ENCODE measurements at regions not wholly inside any gene's neighbourhood (a gene's known extent, or its start where the extent isn't known, plus 50 kb on each side); places are given as distances from the start of the nearest gene placed in this dataset.

- Histone ChIP-seq H2BK20ac (ENCODE audit: low read depth, low read length) (no peak overlapping the region), H4K20me1 (ENCODE audit: insufficient read depth, low read length) (no peaks in the 10 kb centered on the region), H3K4me2 (ENCODE audit: low read depth, low read length) (no peak overlapping the region), H3K14ac (replicated peaks; ENCODE audit: low read depth, low read length) (no peak overlapping the region), H3K9ac (ENCODE audit: low read depth, low read length) (no peak overlapping the region), H3K79me1 (ENCODE audit: low read depth in 1 of 2, low read length in 2 of 2) (no peaks in the 10 kb centered on the region), H4K5ac (ENCODE audit: low read depth, low read length) (no peak overlapping the region), H3K23ac (ENCODE audit: low read depth, low read length) (no peak overlapping the region), H3K27ac (ENCODE audit: insufficient read depth, low read length) (no peak overlapping the region), H3K4ac (ENCODE audit: low read depth, low read length) (no peak overlapping the region), H2AK5ac (ENCODE audit: low read depth, low read length) (no peak overlapping the region), H3K9me3 (ENCODE audit: control insufficient read depth, insufficient read depth, low read length) (no peaks in the 10 kb centered on the region), H2BK15ac (ENCODE audit: low read depth, low read length) (no peak overlapping the region), H3K56ac (ENCODE audit: extremely low read depth, insufficient read depth, low read length) (no peak overlapping the region), H4K8ac (ENCODE audit: low read depth in 2 of 2, low read length in 2 of 2) (no peak overlapping the region), H2BK5ac (ENCODE audit: low read depth, low read length, poor library complexity, severe bottlenecking) (no peak overlapping the region), H2AFZ (replicated peaks; ENCODE audit: low read length, poor library complexity) (no peak overlapping the region), H2AK9ac (replicated peaks; ENCODE audit: low read depth, low read length, poor library complexity) (no peak overlapping the region), H3K18ac (ENCODE audit: low read depth, low read length) (no peak overlapping the region), H3K27me3 (ENCODE audit: control insufficient read depth, insufficient read depth, low read length) (no peaks in the 10 kb centered on the region), H4K91ac (ENCODE audit: insufficient read depth, low read depth, low read length) (no peak overlapping the region), H3K9me1 (ENCODE audit: insufficient read depth, low read length) (no peaks in the 10 kb centered on the region), H3K4me3 (ENCODE audit: insufficient read depth, low read depth, low read length) (no peak overlapping the region), H3K36me3 (ENCODE audit: control insufficient read depth, insufficient read depth, low read length) (no peaks in the 10 kb centered on the region), H2BK120ac (ENCODE audit: low read depth, low read length) (no peak overlapping the region), H3K4me1 (ENCODE audit: control insufficient read depth, insufficient read depth, low read length) (no peaks in the 10 kb centered on the region)
- WGBS, 2 experiments (ENCODE audit: extremely low coverage in 2 of 2, insufficient read length in 1 of 2), result no CpG with 5 or more reads among the region's 3 CpGs
- dilution Hi-C loops (cut with HindIII; ENCODE audit: low sequenced_read_pairs, unreplicated experiment) (no loop called here), in situ Hi-C loops (cut with MboI; ENCODE audit: low sequenced_read_pairs) (no loop called here), intact Hi-C loops (cut with micrococcal nuclease) (no loop called here)
- no peak for TF ChIP-seq CEBPB (IDR thresholded peaks at IDR 0.05; ENCODE audit: low read depth, low read length)
- TF ChIP-seq RFX5 (IDR thresholded peaks at IDR 0.05; ENCODE audit: low read depth, low read length), result no peak
- TF ChIP-seq NFE2L2 (IDR thresholded peaks at IDR 0.05; ENCODE audit: low read depth, low read length), result no peak
- no peak for TF ChIP-seq SMC3 (IDR thresholded peaks at IDR 0.05; ENCODE audit: low read depth, low read length)
- ChIA-PET POLR2A (ENCODE audit: unreplicated experiment) (no interaction called here), CTCF (interaction anchor here (0.7 kb wide), 1 partner anchor 22 kb away, joined by 6 read pairs; no protein-coding TSS in a partner anchor)
- no TSS peak for BruUV-seq (replicated peaks)
- ATAC-seq (ENCODE audit: low read depth) (no peak), DNase-seq (no peak)
Measured at GRCh38 chr1:76770979-76771378, 96.3 kb upstream of the ST6GALNAC5 start.

Measured in IMR-90 (cell line).